Endodermal cell (in vitro differentiated cells): ENCODE measurements at regions not wholly inside any gene's neighbourhood (a gene's known extent, or its start where the extent isn't known, plus 50 kb on each side); places are given as distances from the start of the nearest gene placed in this dataset.

Experiments
- DNase-seq: peaks from one replicate; pipeline ENCODE4 v3.0.0-alpha.2; 2017
- H3K27ac ChIP-seq: 2 replicates; pipeline ENCODE4 v1.5.1; 2013; ENCODE audit warnings: mild to moderate bottlenecking, low read depth, low read length, moderate library complexity
- H3K27me3 ChIP-seq: 2 replicates; pipeline ENCODE4 v1.6.1; 2013; ENCODE audit warnings: mild to moderate bottlenecking, low read length, moderate library complexity; ENCODE audit not compliant: insufficient read depth, control insufficient read depth, poor library complexity, severe bottlenecking
- H3K36me3 ChIP-seq: 2 replicates; pipeline ENCODE4 v1.7.0; 2013; ENCODE audit warnings: mild to moderate bottlenecking, low read length, moderate library complexity; ENCODE audit not compliant: control insufficient read depth, insufficient read depth
- H3K4me1 ChIP-seq: one replicate; pipeline ENCODE4 v1.7.0; 2013; ENCODE audit warnings: low read length; ENCODE audit not compliant: control insufficient read depth, insufficient read depth
- H3K4me3 ChIP-seq: 2 replicates; pipeline ENCODE4 v1.5.1; 2013; ENCODE audit warnings: mild to moderate bottlenecking, low read length, moderate library complexity
- H3K9ac ChIP-seq: 2 replicates; pipeline ENCODE4 v1.6.1; 2013; ENCODE audit warnings: mild to moderate bottlenecking, low read length, moderate library complexity; ENCODE audit not compliant: poor library complexity, severe bottlenecking; ENCODE audit errors: extremely low read depth
- H3K9me3 ChIP-seq: 2 replicates; pipeline ENCODE4 v1.6.1; 2013; ENCODE audit warnings: mild to moderate bottlenecking, low read length, moderate library complexity; ENCODE audit not compliant: control insufficient read depth
- H3K27ac Mint-ChIP-seq: 2 replicates; pipeline ENCODE4 v1.8.0; 2020; ENCODE audit warnings: mixed read lengths
- H3K27me3 Mint-ChIP-seq: 2 replicates; pipeline ENCODE4 v1.8.0; 2021; ENCODE audit warnings: mild to moderate bottlenecking, mixed read lengths; ENCODE audit not compliant: insufficient read depth
- H3K36me3 Mint-ChIP-seq: 2 replicates; pipeline ENCODE4 v1.8.0; 2020; ENCODE audit warnings: low read depth, mixed read lengths
- H3K4me1 Mint-ChIP-seq: 2 replicates; pipeline ENCODE4 v1.8.0; 2020; ENCODE audit warnings: mixed read lengths
- H3K4me3 Mint-ChIP-seq: 2 replicates; pipeline ENCODE4 v1.8.0; 2020; ENCODE audit warnings: mild to moderate bottlenecking, moderate library complexity, mixed read lengths
- H3K9me3 Mint-ChIP-seq: 2 replicates; pipeline ENCODE4 v1.8.0; 2020; ENCODE audit warnings: mild to moderate bottlenecking, mixed read lengths
- CTCF ChIP-seq: fragments of 200-600 bp; sonication (generic); conservative IDR thresholded peaks from 2 replicates; pipeline ENCODE4 v1.5.0; 2021; ENCODE audit warnings: antibody characterized with exemption, mild to moderate bottlenecking
- WGBS, 2 experiments: methylation state at CpG; one replicate each; pipeline versions ENCODE4 v1.1.5 to v1.1.7; 2013; ENCODE audit warnings: missing lambda C conversion rate in 2 of 2, mixed read lengths in 1 of 2; ENCODE audit not compliant: insufficient coverage in 1 of 2, insufficient read length in 1 of 2; 5-methylcytosine and 5-hydroxymethylcytosine counted together

- Histone ChIP-seq H3K27me3 (peaks cover 6% of the 10 kb centered on the region), H3K27ac (no peak overlapping the region), H3K36me3 (no peaks in the 10 kb centered on the region), H3K9me3 (no peaks in the 10 kb centered on the region), H3K4me1 (no peaks in the 10 kb centered on the region), H3K4me3 (no peak overlapping the region), H3K9ac (no peak overlapping the region)
- H3K9me3 Mint-ChIP-seq: no peaks in the 10 kb centered on the region
- H3K4me3 Mint-ChIP-seq: no peak overlapping the region
- H3K36me3 Mint-ChIP-seq: no peaks in the 10 kb centered on the region
- no peaks in the 10 kb centered on the region for H3K4me1 Mint-ChIP-seq
- DNase-seq: no peak
- no peak overlapping the region for H3K27ac Mint-ChIP-seq
- 92 to 93% methylated on average over 2 to 4 of the region's 4 CpGs for WGBS, 2 experiments
- peaks cover 15% of the 10 kb centered on the region for H3K27me3 Mint-ChIP-seq
- TF ChIP-seq CTCF: no peak
These were observed 227.6 kb upstream of the HNRNPA3 start for GRCh38 chr2:176984987-176985386.

GRCh38 chr2:176985871-176986270 is 226.7 kb upstream of the HNRNPA3 start:
- Histone ChIP-seq H3K9ac (no peak overlapping the region), H3K4me3 (no peak overlapping the region), H3K27me3 (peaks cover 6% of the 10 kb centered on the region), H3K4me1 (no peaks in the 10 kb centered on the region), H3K9me3 (no peaks in the 10 kb centered on the region), H3K27ac (no peak overlapping the region), H3K36me3 (no peaks in the 10 kb centered on the region)
- no peaks in the 10 kb centered on the region for H3K36me3 Mint-ChIP-seq
- H3K9me3 Mint-ChIP-seq: no peaks in the 10 kb centered on the region
- 87% methylated on average over 2 of the region's 2 CpGs; no CpG with 5 or more reads in 1 of the 2 experiments for WGBS, 2 experiments
- H3K27ac Mint-ChIP-seq: no peak overlapping the region
- peaks cover 15% of the 10 kb centered on the region for H3K27me3 Mint-ChIP-seq
- no peak overlapping the region for H3K4me3 Mint-ChIP-seq
- H3K4me1 Mint-ChIP-seq: no peaks in the 10 kb centered on the region
- DNase-seq: no peak
- no peak for TF ChIP-seq CTCF

- H3K9me3 ChIP-seq: no peaks in the 10 kb centered on the region
- no peaks in the 10 kb centered on the region for H3K36me3 ChIP-seq
- no peak for TF ChIP-seq CTCF
- WGBS, 2 experiments: 94 to 100% methylated on average over 4 to 5 of the region's 5 CpGs
- no peak overlapping the region for H3K4me3 ChIP-seq
- H3K27me3 ChIP-seq: peaks cover 6% of the 10 kb centered on the region
- H3K9ac ChIP-seq: no peak overlapping the region
- Mint-ChIP-seq H3K4me1 (no peaks in the 10 kb centered on the region), H3K9me3 (no peaks in the 10 kb centered on the region), H3K4me3 (no peak overlapping the region), H3K36me3 (no peaks in the 10 kb centered on the region), H3K27me3 (peaks cover 17% of the 10 kb centered on the region), H3K27ac (no peak overlapping the region)
- no peak overlapping the region for H3K27ac ChIP-seq
- no peaks in the 10 kb centered on the region for H3K4me1 ChIP-seq
- DNase-seq: no peak
These were observed 226.1 kb upstream of the HNRNPA3 start for GRCh38 chr2:176986487-176986886.
